ENCODE measurements at regions not wholly inside any gene's neighbourhood (a gene's known extent, or its start where the extent isn't known, plus 50 kb on each side); places are given as distances from the start of the nearest gene placed in this dataset.

DNA sequence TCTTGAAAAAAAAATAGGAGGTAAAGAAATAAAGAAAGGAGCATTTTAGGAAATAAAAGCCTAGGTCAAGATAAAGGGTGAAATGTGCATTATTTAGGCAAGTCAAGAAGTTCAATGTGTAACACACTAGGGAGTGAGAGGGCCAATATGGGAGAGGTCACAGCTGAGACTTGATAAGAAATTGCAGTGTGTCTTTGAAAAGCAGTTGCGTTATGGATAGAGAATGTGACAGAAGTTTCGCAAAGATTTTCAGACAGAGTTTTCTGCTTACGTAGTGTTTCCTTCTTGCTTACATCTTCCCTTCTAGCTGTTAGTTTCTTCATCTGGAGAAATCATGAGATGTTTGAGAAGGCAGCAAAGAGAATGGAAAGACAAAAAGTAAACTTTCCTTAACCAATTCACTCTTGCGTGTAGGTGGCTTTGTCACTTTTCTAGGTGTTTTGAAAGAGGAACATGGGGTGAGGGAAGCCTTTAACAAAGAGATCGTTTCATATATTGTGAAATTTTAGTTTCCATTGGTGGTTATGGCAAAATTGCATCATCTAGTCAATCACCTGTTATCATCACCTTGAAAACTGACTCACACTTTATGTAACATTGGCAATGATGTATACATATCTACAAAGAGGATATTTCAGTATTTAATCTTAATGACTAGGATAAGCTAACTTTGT is 975.5 kb downstream of the OLFM4 start:
- no peak overlapping the region for H2AFZ ChIP-seq (ENCODE audit: low read depth, low read length)
- H3K79me2 ChIP-seq (ENCODE audit: control insufficient read depth, insufficient read depth, low read length): no peaks in the 10 kb centered on the region
- POLR2A ChIA-PET: no interaction called here
- H3K27ac ChIP-seq (ENCODE audit: insufficient read depth, low read depth, low read length): no peak overlapping the region
- BruUV-seq (replicated peaks): no TSS peak
- H3K4me1 ChIP-seq (ENCODE audit: control insufficient read depth, extremely low read depth, insufficient read depth, low read length): no peaks in the 10 kb centered on the region
- H3K9me3 ChIP-seq (replicated peaks; ENCODE audit: control insufficient read depth, insufficient read depth, low read length): peaks cover 2% of the 10 kb centered on the region
- dilution Hi-C loops (cut with MboI; ENCODE audit: extremely low pct_ligation_motif_present, low sequenced_read_pairs): no loop called here
- no peaks in the 10 kb centered on the region for H4K20me1 ChIP-seq (replicated peaks; ENCODE audit: control insufficient read depth, extremely low read depth, insufficient read depth, low read length)
- no peak overlapping the region for H3K4me2 ChIP-seq (ENCODE audit: insufficient read depth, low read length)
- intact Hi-C loops (cut with micrococcal nuclease): no loop called here
- DNase-seq (ENCODE audit: low read depth, low spot score) (no peak), FAIRE-seq (no peak)
- CTCF ChIA-PET: no interaction called here
- H3K4me3 ChIP-seq (replicated peaks in 1 of 3; ENCODE audit: insufficient read depth in 1 of 3, low read depth in 1 of 3, low read length in 3 of 3): no peak overlapping the region
- no peak for TF ChIP-seq JUN (IDR thresholded peaks at IDR 0.05; ENCODE audit: borderline replicate concordance, insufficient read depth, insufficient read length, low read depth)
- TF ChIP-seq GATA2 (IDR thresholded peaks at IDR 0.05; ENCODE audit: insufficient read depth, insufficient read length, low read depth, low read length): no peak
- TF ChIP-seq FOS (IDR thresholded peaks at IDR 0.05; ENCODE audit: borderline replicate concordance, insufficient read depth, low read length): no peak
- TF ChIP-seq MYC (IDR thresholded peaks at IDR 0.05; ENCODE audit: low read depth, low read length): no peak
- TF ChIP-seq, protein P1, sequence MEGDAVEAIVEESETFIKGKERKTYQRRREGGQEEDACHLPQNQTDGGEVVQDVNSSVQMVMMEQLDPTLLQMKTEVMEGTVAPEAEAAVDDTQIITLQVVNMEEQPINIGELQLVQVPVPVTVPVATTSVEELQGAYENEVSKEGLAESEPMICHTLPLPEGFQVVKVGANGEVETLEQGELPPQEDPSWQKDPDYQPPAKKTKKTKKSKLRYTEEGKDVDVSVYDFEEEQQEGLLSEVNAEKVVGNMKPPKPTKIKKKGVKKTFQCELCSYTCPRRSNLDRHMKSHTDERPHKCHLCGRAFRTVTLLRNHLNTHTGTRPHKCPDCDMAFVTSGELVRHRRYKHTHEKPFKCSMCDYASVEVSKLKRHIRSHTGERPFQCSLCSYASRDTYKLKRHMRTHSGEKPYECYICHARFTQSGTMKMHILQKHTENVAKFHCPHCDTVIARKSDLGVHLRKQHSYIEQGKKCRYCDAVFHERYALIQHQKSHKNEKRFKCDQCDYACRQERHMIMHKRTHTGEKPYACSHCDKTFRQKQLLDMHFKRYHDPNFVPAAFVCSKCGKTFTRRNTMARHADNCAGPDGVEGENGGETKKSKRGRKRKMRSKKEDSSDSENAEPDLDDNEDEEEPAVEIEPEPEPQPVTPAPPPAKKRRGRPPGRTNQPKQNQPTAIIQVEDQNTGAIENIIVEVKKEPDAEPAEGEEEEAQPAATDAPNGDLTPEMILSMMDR (IDR thresholded peaks at IDR 0.05; ENCODE audit: extremely low read depth in 1 of 2, insufficient read depth in 1 of 2, low read depth in 1 of 2, low read length in 2 of 2): no peak
- no peak for TF ChIP-seq POLR2A (IDR thresholded peaks at IDR 0.05; ENCODE audit: low read depth, low read length)
- no peak for TF ChIP-seq EZH2 (IDR thresholded peaks at IDR 0.05; ENCODE audit: borderline replicate concordance, low read depth, low read length, severe bottlenecking)
- H3K9ac ChIP-seq (replicated peaks; ENCODE audit: extremely low read depth, insufficient read depth, low read length): no peak overlapping the region
- no peaks in the 10 kb centered on the region for H3K27me3 ChIP-seq (ENCODE audit: control insufficient read depth in 2 of 2, insufficient read depth in 2 of 2, low read length in 2 of 2)
- H3K9me1 ChIP-seq (replicated peaks; ENCODE audit: control insufficient read depth, extremely low read depth, insufficient read depth, low read length): no peaks in the 10 kb centered on the region
- H3K36me3 ChIP-seq (ENCODE audit: control insufficient read depth in 2 of 2, extremely low read depth in 1 of 2, insufficient read depth in 2 of 2, low read length in 2 of 2): no peaks in the 10 kb centered on the region
